ENCODE measurements at regions not wholly inside any gene's neighbourhood (a gene's known extent, or its start where the extent isn't known, plus 50 kb on each side); places are given as distances from the start of the nearest gene placed in this dataset.

- H3K4me1 ChIP-seq (ENCODE audit: insufficient read depth, poor library complexity, severe bottlenecking) = no peaks in the 10 kb centered on the region
Observed at GRCh38 chr12:92486443-92487137, 216.2 kb upstream of the PLEKHG7 start.

GRCh38 chr12:92485351-92486348 lies 217.1 kb upstream of the PLEKHG7 start:
- Histone ChIP-seq H3K9me3 (ENCODE audit: severe bottlenecking) (no peaks in the 10 kb centered on the region), H3K4me1 (ENCODE audit: insufficient read depth, poor library complexity, severe bottlenecking) (no peaks in the 10 kb centered on the region), H3K27ac (ENCODE audit: poor library complexity, severe bottlenecking) (no peak overlapping the region), H3K36me3 (ENCODE audit: low read depth) (no peaks in the 10 kb centered on the region), H3K4me3 (ENCODE audit: severe bottlenecking) (no peak overlapping the region), H3K27me3 (ENCODE audit: insufficient read depth, poor library complexity, severe bottlenecking) (no peaks in the 10 kb centered on the region)
- ATAC-seq (ENCODE audit: low read depth) (no peak), DNase-seq (ENCODE audit: low spot score) (no peak)
- TF ChIP-seq, protein P1, sequence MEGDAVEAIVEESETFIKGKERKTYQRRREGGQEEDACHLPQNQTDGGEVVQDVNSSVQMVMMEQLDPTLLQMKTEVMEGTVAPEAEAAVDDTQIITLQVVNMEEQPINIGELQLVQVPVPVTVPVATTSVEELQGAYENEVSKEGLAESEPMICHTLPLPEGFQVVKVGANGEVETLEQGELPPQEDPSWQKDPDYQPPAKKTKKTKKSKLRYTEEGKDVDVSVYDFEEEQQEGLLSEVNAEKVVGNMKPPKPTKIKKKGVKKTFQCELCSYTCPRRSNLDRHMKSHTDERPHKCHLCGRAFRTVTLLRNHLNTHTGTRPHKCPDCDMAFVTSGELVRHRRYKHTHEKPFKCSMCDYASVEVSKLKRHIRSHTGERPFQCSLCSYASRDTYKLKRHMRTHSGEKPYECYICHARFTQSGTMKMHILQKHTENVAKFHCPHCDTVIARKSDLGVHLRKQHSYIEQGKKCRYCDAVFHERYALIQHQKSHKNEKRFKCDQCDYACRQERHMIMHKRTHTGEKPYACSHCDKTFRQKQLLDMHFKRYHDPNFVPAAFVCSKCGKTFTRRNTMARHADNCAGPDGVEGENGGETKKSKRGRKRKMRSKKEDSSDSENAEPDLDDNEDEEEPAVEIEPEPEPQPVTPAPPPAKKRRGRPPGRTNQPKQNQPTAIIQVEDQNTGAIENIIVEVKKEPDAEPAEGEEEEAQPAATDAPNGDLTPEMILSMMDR (IDR thresholded peaks at IDR 0.05; ENCODE audit: poor library complexity, severe bottlenecking) = no peak

More at GRCh38 chr12:92486443-92487137, 216.2 kb upstream of the PLEKHG7 start:
- no peaks in the 10 kb centered on the region for H3K27me3 ChIP-seq (ENCODE audit: insufficient read depth, poor library complexity, severe bottlenecking)
- no peak for ATAC-seq (ENCODE audit: low read depth)
- H3K27ac ChIP-seq (ENCODE audit: poor library complexity, severe bottlenecking) = no peak overlapping the region
- TF ChIP-seq, protein P1 (IDR thresholded peaks at IDR 0.05; ENCODE audit: poor library complexity, severe bottlenecking) = no peak
- H3K36me3 ChIP-seq (ENCODE audit: low read depth) = no peaks in the 10 kb centered on the region
- no peaks in the 10 kb centered on the region for H3K9me3 ChIP-seq (ENCODE audit: severe bottlenecking)
- H3K4me3 ChIP-seq (ENCODE audit: severe bottlenecking) = no peak overlapping the region
- DNase-seq (ENCODE audit: low spot score) = no peak

DNA sequence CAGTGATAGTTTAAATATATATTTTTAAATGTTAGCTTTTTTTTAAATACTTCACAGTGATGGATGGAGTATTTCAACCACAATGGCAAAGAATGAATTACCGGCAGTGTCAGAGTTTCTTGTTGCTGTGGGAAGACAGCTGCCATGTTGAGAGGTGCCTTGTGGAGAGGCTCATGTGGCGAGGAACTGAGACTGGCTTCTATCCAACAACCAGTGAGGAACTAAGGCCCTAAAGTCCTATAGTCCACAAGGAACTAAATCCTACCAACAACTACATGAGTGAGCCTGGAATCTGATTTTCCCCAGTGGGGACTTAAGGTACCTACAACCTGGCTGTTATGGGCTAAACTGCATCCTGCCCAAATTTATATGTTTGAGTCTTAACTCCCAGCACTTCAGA lies 220.2 kb upstream of the PLEKHG7 start:
- Histone ChIP-seq H3K27me3 (ENCODE audit: insufficient read depth, poor library complexity, severe bottlenecking) (no peaks in the 10 kb centered on the region), H3K4me1 (ENCODE audit: insufficient read depth, poor library complexity, severe bottlenecking) (no peaks in the 10 kb centered on the region), H3K27ac (ENCODE audit: poor library complexity, severe bottlenecking) (no peak overlapping the region), H3K36me3 (ENCODE audit: low read depth) (no peaks in the 10 kb centered on the region), H3K4me3 (ENCODE audit: severe bottlenecking) (no peak overlapping the region), H3K9me3 (ENCODE audit: severe bottlenecking) (no peaks in the 10 kb centered on the region)
- ATAC-seq (ENCODE audit: low read depth) (no peak), DNase-seq (ENCODE audit: low spot score) (no peak)
- TF ChIP-seq, protein P1 (IDR thresholded peaks at IDR 0.05; ENCODE audit: poor library complexity, severe bottlenecking) = no peak

DNA sequence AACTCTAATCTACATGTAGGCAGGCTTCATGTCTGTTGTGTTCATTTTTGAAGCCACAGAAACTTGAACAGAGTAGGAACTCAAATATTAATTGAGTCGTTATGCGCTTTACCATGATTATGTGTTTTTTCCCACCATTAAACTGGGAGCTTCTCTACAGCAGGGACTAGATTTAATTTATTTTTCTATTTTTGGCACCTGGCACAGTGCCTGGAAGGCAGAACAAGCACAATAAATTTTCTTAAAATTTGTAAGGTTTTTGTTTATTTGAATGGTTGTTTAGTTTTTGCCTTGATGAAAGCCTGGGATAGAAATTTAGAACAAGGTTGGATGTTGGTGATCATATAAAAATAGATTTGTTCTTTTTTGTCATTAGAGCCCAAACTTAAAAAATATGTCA lies 221.7 kb upstream of the PLEKHG7 start:
- Histone ChIP-seq H3K36me3 (ENCODE audit: low read depth) (no peaks in the 10 kb centered on the region), H3K27ac (ENCODE audit: poor library complexity, severe bottlenecking) (no peak overlapping the region), H3K4me1 (ENCODE audit: insufficient read depth, poor library complexity, severe bottlenecking) (no peaks in the 10 kb centered on the region), H3K4me3 (ENCODE audit: severe bottlenecking) (no peak overlapping the region), H3K27me3 (ENCODE audit: insufficient read depth, poor library complexity, severe bottlenecking) (no peaks in the 10 kb centered on the region), H3K9me3 (ENCODE audit: severe bottlenecking) (no peaks in the 10 kb centered on the region)
- DNase-seq (ENCODE audit: low spot score) (no peak), ATAC-seq (ENCODE audit: low read depth) (no peak)
- TF ChIP-seq, protein P1 (IDR thresholded peaks at IDR 0.05; ENCODE audit: poor library complexity, severe bottlenecking) = no peak
